ENCODE measurements at regions not wholly inside any gene's neighbourhood (a gene's known extent, or its start where the extent isn't known, plus 50 kb on each side); places are given as distances from the start of the nearest gene placed in this dataset.
"Not testable (repeated sequence)": the region's sequence is repeated elsewhere in the genome, so short reads cannot be mapped to it uniquely, and the experiment has no call there.

- not testable (repeated sequence) for TF ChIP-seq EZH2 (IDR thresholded peaks at IDR 0.05; ENCODE audit: insufficient read depth, low read length); CTCF (IDR thresholded peaks at IDR 0.05; ENCODE audit: insufficient read depth, low read depth, low read length)
These were observed 105.0 kb upstream of the HMX1 start for GRCh38 chr4:8976466-8977128.

Data from astrocyte (in vitro differentiated cells and primary cell).